GM12878 (cell line): ENCODE measurements at regions not wholly inside any gene's neighbourhood (a gene's known extent, or its start where the extent isn't known, plus 50 kb on each side); places are given as distances from the start of the nearest gene placed in this dataset.

Experiments
- EZH2 ChIP-seq: IDR thresholded peaks from 2 replicates; pipeline ENCODE4 v1.6.1; 2012; ENCODE audit warnings: low read depth, mild to moderate bottlenecking, control low read depth, inconsistent platforms, low read length, borderline replicate concordance; ENCODE audit not compliant: control insufficient read depth
- POLR2A ChIP-seq: IDR thresholded peaks from 2 replicates; pipeline ENCODE4 v1.6.1; 2011; ENCODE audit warnings: low read depth, mild to moderate bottlenecking, low read length
- POLR2AphosphoS5 ChIP-seq: IDR thresholded peaks from 2 replicates; pipeline ENCODE4 v1.6.1; 2011; ENCODE audit warnings: mild to moderate bottlenecking, low read length, inconsistent platforms
- SIN3A ChIP-seq: IDR thresholded peaks from 2 replicates; pipeline ENCODE4 v1.6.1; 2012; ENCODE audit warnings: low read depth, low read length, improper control_type of control experiment

GRCh38 chr6:147453361-147453760, 55.1 kb upstream of the SAMD5 start:
- no peak for TF ChIP-seq POLR2AphosphoS5
- TF ChIP-seq POLR2A: no peak
- TF ChIP-seq EZH2: no peak
- TF ChIP-seq SIN3A: no peak
